Central memory CD4-positive, alpha-beta T cell (primary cell): ENCODE measurements at regions not wholly inside any gene's neighbourhood (a gene's known extent, or its start where the extent isn't known, plus 50 kb on each side); places are given as distances from the start of the nearest gene placed in this dataset.
"Not testable (repeated sequence)": the region's sequence is repeated elsewhere in the genome, so short reads cannot be mapped to it uniquely, and the experiment has no call there.

Experiments used
- DNase-seq: peaks from one replicate; pipeline ENCODE4 v3.0.0; 2022

GRCh38 chr9:3773362-3774060 is 247.7 kb upstream of the RFX3 start:
- no peak for DNase-seq

GRCh38 chr9:3769646-3770045 is 243.8 kb upstream of the RFX3 start:
- no peak for DNase-seq

- no peak for DNase-seq
Measured at GRCh38 chr9:3768712-3769457, 243.1 kb upstream of the RFX3 start.

- DNase-seq, result no peak
Measured at GRCh38 chr9:3768286-3768685, 242.5 kb upstream of the RFX3 start.

- DNase-seq, result no peak
Measured at GRCh38 chr9:3762076-3762475, 236.3 kb upstream of the RFX3 start.

- DNase-seq, result no peak
Measured at GRCh38 chr9:3760031-3760430, 234.2 kb upstream of the RFX3 start.

- DNase-seq, result no peak
Measured at GRCh38 chr9:3758816-3759576, 233.2 kb upstream of the RFX3 start.

- DNase-seq, result no peak
Measured at GRCh38 chr9:3756071-3756470, 230.3 kb upstream of the RFX3 start.

- DNase-seq, result no peak
Measured at GRCh38 chr9:3751125-3751758, 225.4 kb upstream of the RFX3 start.

GRCh38 chr9:3750321-3750720 is 224.5 kb upstream of the RFX3 start:
- no peak for DNase-seq

- no peak for DNase-seq
Measured at GRCh38 chr9:3746296-3747275, 220.8 kb upstream of the RFX3 start.

- DNase-seq, result no peak
Measured at GRCh38 chr9:3743901-3744413, 218.2 kb upstream of the RFX3 start.

GRCh38 chr9:3742586-3742985 is 216.8 kb upstream of the RFX3 start:
- DNase-seq, result no peak

GRCh38 chr9:3741729-3742128 is 215.9 kb upstream of the RFX3 start:
- no peak for DNase-seq

GRCh38 chr9:3740690-3741419 is 215.1 kb upstream of the RFX3 start:
- DNase-seq, result no peak

- DNase-seq, result no peak
Measured at GRCh38 chr9:3736161-3736560, 210.4 kb upstream of the RFX3 start.

- no peak for DNase-seq
Measured at GRCh38 chr9:3735251-3735650, 209.4 kb upstream of the RFX3 start.

GRCh38 chr9:3733527-3734262 is 207.9 kb upstream of the RFX3 start:
- not testable (repeated sequence) for DNase-seq

- DNase-seq, result no peak
Measured at GRCh38 chr9:3733039-3733408, 207.2 kb upstream of the RFX3 start.
